Effector memory CD8-positive, alpha-beta T cell (primary cell): ENCODE measurements at regions not wholly inside any gene's neighbourhood (a gene's known extent, or its start where the extent isn't known, plus 50 kb on each side); places are given as distances from the start of the nearest gene placed in this dataset.

ENCODE experiments used
- ATAC-seq: fragments of 150-1000 bp; cut with Tn5 transposase; replicated peaks from 2 replicates; pipeline ENCODE4 v1.10.0; 2021; ENCODE audit warnings: mild to moderate bottlenecking, moderate library complexity
- DNase-seq, 3 experiments: peaks; one replicate each; pipeline ENCODE4 v3.0.0; 2021
- H3K27ac Mint-ChIP-seq, 2 donors: one replicate each; pipeline ENCODE4 v1.8.0; 2022; ENCODE audit warnings: mild to moderate bottlenecking in 2 of 2, mixed read lengths in 2 of 2, moderate library complexity in 2 of 2
- H3K27me3 Mint-ChIP-seq, 2 donors: one replicate each; pipeline ENCODE4 v1.8.0; 2022; ENCODE audit warnings: mixed read lengths in 2 of 2
- H3K36me3 Mint-ChIP-seq: one replicate; pipeline ENCODE4 v1.8.0; 2022; ENCODE audit warnings: mild to moderate bottlenecking, moderate library complexity, mixed read lengths; ENCODE audit not compliant: insufficient read depth
- H3K4me1 Mint-ChIP-seq, 2 donors: one replicate each; pipeline ENCODE4 v1.8.0; 2022; ENCODE audit warnings: low read depth in 2 of 2, mixed read lengths in 2 of 2
- H3K4me3 Mint-ChIP-seq, 2 donors: one replicate each; pipeline ENCODE4 v1.8.0; 2022; ENCODE audit warnings: mild to moderate bottlenecking in 2 of 2, mixed read lengths in 2 of 2, moderate library complexity in 2 of 2
- H3K9me3 Mint-ChIP-seq, 2 donors: one replicate each; pipeline ENCODE4 v1.8.0; 2022; ENCODE audit warnings: mixed read lengths in 2 of 2

DNA sequence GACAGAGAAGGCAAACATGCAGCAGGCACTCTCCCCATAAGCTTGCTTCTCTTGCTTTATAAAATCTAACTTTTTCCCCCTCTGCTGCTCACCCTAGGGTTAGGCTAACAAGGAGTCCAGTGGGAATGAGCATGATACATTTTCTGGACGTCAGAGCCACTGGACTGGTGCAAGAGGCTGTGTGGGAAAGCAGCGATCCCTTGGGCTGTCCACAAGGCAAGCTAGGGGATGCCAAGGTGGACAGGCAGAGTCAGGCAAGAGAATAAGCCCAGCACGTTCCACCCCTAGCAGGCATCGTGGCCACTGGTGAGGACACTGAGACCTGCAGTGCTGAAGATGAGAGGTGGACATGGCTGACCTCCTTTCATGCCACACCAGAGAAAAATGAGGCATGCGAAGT lies 290.9 kb upstream of the ZMIZ1 start:
- ATAC-seq (no peak), DNase-seq (no peak)
- Mint-ChIP-seq H3K36me3 (no peaks in the 10 kb centered on the region), H3K4me3 (no peak overlapping the region), H3K9me3 (no peaks in the 10 kb centered on the region), H3K4me1 (no peaks in the 10 kb centered on the region), H3K27me3 (peaks cover 9 to 42% of the 10 kb centered on the region in 2 donors), H3K27ac (no peak overlapping the region)

- ATAC-seq (no peak), DNase-seq (no peak)
- Mint-ChIP-seq H3K36me3 (no peaks in the 10 kb centered on the region), H3K27me3 (peaks cover 15 to 50% of the 10 kb centered on the region in 2 donors), H3K9me3 (no peaks in the 10 kb centered on the region), H3K27ac (no peak overlapping the region), H3K4me1 (no peaks in the 10 kb centered on the region), H3K4me3 (no peak overlapping the region)
Measured at GRCh38 chr10:78778444-78779338, 290.1 kb upstream of the ZMIZ1 start.

GRCh38 chr10:78779339-78779955 lies 289.3 kb upstream of the ZMIZ1 start:
- DNase-seq (no peak), ATAC-seq (no peak)
- Mint-ChIP-seq H3K4me1 (no peaks in the 10 kb centered on the region), H3K36me3 (no peaks in the 10 kb centered on the region), H3K27ac (no peak overlapping the region), H3K27me3 (peaks cover 22 to 57% of the 10 kb centered on the region in 2 donors), H3K4me3 (no peak overlapping the region), H3K9me3 (no peaks in the 10 kb centered on the region)

GRCh38 chr10:78780551-78780961 lies 288.2 kb upstream of the ZMIZ1 start:
- H3K27me3 Mint-ChIP-seq, result peaks cover 28 to 68% of the 10 kb centered on the region in 2 donors

GRCh38 chr10:78781251-78781913 lies 287.4 kb upstream of the ZMIZ1 start:
- H3K4me1 Mint-ChIP-seq, result no peaks in the 10 kb centered on the region
- ATAC-seq (no peak), DNase-seq (no peak)
- H3K9me3 Mint-ChIP-seq, result no peaks in the 10 kb centered on the region
- no peak overlapping the region for H3K4me3 Mint-ChIP-seq
- no peaks in the 10 kb centered on the region for H3K36me3 Mint-ChIP-seq
- H3K27me3 Mint-ChIP-seq, result peaks cover 28 to 69% of the 10 kb centered on the region in 2 donors
- no peak overlapping the region for H3K27ac Mint-ChIP-seq

More at GRCh38 chr10:78780551-78780961, 288.2 kb upstream of the ZMIZ1 start:
- ATAC-seq (no peak), DNase-seq (no peak)
- Mint-ChIP-seq H3K4me3 (no peak overlapping the region), H3K9me3 (no peaks in the 10 kb centered on the region), H3K4me1 (no peaks in the 10 kb centered on the region), H3K36me3 (no peaks in the 10 kb centered on the region), H3K27ac (no peak overlapping the region)

GRCh38 chr10:78781991-78782390 lies 286.8 kb upstream of the ZMIZ1 start:
- H3K27ac Mint-ChIP-seq, result no peak overlapping the region
- H3K36me3 Mint-ChIP-seq, result no peaks in the 10 kb centered on the region
- no peak overlapping the region for H3K4me3 Mint-ChIP-seq
- no peaks in the 10 kb centered on the region for H3K4me1 Mint-ChIP-seq
- ATAC-seq (no peak), DNase-seq (no peak)
- H3K27me3 Mint-ChIP-seq, result peaks cover 28 to 69% of the 10 kb centered on the region in 2 donors
- H3K9me3 Mint-ChIP-seq, result no peaks in the 10 kb centered on the region

DNA sequence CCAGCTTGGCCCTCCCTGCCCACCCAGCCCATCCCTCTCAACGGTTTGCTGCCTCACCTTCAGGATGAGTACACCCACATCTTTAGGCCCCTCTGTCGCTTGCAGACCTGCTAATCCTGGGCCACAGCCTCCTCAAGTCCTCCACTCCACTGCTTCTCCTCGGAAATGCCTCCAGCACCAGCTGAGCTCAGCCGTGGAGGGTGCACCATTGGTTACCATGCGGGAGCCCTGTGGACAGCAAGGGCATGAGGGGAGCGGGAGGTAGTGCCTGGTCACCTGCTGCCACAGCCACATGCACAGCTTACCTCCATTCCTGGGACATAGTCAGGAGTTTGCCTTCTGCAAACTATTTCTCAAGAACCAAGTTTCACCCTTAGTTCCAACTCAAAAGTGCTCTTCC lies 286.3 kb upstream of the ZMIZ1 start:
- ATAC-seq, result no peak
- no peak for DNase-seq
- Mint-ChIP-seq H3K27ac (no peak overlapping the region), H3K9me3 (no peaks in the 10 kb centered on the region), H3K4me1 (no peaks in the 10 kb centered on the region), H3K36me3 (no peaks in the 10 kb centered on the region), H3K27me3 (peaks cover 28 to 64% of the 10 kb centered on the region in 2 donors), H3K4me3 (no peak overlapping the region)

- H3K9me3 Mint-ChIP-seq, result no peaks in the 10 kb centered on the region
- ATAC-seq, result no peak
- H3K4me1 Mint-ChIP-seq, result no peaks in the 10 kb centered on the region
- DNase-seq, result no peak
- no peaks in the 10 kb centered on the region for H3K36me3 Mint-ChIP-seq
- H3K27me3 Mint-ChIP-seq, result peaks cover 31 to 52% of the 10 kb centered on the region in 2 donors
- H3K27ac Mint-ChIP-seq, result no peak overlapping the region
- H3K4me3 Mint-ChIP-seq, result no peak overlapping the region
Measured at GRCh38 chr10:78783753-78784152, 285.0 kb upstream of the ZMIZ1 start.

GRCh38 chr10:78784546-78784945 lies 284.2 kb upstream of the ZMIZ1 start:
- no peak overlapping the region for H3K27ac Mint-ChIP-seq
- DNase-seq, result no peak
- H3K4me1 Mint-ChIP-seq, result no peaks in the 10 kb centered on the region
- ATAC-seq, result no peak
- no peaks in the 10 kb centered on the region for H3K9me3 Mint-ChIP-seq
- no peaks in the 10 kb centered on the region for H3K36me3 Mint-ChIP-seq
- H3K4me3 Mint-ChIP-seq, result no peak overlapping the region
- peaks cover 39 to 53% of the 10 kb centered on the region in 2 donors for H3K27me3 Mint-ChIP-seq

DNA sequence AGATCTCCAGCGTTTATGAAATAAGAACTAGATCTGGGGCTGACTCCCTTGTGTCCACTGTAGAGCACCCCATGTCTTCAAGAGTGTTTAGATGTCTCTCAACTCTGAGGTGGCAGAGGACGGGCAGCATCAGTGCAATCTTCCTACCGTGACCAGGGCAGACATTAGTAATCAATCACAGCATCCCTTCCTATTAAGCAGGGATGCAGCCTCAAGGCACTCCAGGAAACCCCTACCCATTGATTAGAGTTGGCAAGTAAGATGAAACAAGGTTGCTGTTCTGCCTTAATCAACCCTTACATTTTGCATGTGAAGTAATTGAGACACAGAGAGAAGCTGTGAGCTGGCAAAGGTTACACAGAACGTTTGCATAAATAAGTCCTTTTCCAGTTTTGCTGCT lies 283.7 kb upstream of the ZMIZ1 start:
- Mint-ChIP-seq H3K27ac (no peak overlapping the region), H3K4me1 (no peaks in the 10 kb centered on the region), H3K36me3 (no peaks in the 10 kb centered on the region), H3K4me3 (no peak overlapping the region), H3K9me3 (no peaks in the 10 kb centered on the region), H3K27me3 (peaks cover 43 to 49% of the 10 kb centered on the region in 2 donors)
- no peak for ATAC-seq
- no peak for DNase-seq

GRCh38 chr10:78785991-78786390 lies 282.8 kb upstream of the ZMIZ1 start:
- H3K4me1 Mint-ChIP-seq, result no peaks in the 10 kb centered on the region

DNA sequence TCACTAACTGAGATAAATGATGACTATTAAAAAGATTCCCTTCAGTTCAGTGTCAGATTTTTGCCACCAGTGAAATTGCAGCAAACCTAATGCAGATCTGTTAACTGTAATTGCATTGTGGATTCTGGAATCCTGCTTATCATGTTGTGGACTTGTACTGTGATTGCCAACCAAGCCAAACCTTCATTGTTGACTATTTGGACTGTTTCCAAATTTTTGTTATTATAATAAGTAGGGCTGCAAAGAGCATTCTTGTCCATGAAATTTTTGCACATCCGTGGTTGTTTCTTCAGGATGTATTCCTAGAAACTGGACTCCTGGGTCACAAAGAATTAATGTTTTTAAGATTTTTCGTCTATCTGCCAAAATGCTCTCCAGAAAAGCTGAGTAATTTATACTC lies 281.6 kb upstream of the ZMIZ1 start:
- H3K4me1 Mint-ChIP-seq, result no peaks in the 10 kb centered on the region
- H3K4me3 Mint-ChIP-seq, result no peak overlapping the region
- DNase-seq (no peak), ATAC-seq (no peak)
- H3K9me3 Mint-ChIP-seq, result no peaks in the 10 kb centered on the region
- H3K27me3 Mint-ChIP-seq, result peaks cover 45 to 52% of the 10 kb centered on the region in 2 donors
- H3K27ac Mint-ChIP-seq, result no peak overlapping the region
- H3K36me3 Mint-ChIP-seq, result no peaks in the 10 kb centered on the region

More at GRCh38 chr10:78785991-78786390, 282.8 kb upstream of the ZMIZ1 start:
- ATAC-seq (no peak), DNase-seq (no peak)
- Mint-ChIP-seq H3K4me3 (no peak overlapping the region), H3K9me3 (no peaks in the 10 kb centered on the region), H3K36me3 (no peaks in the 10 kb centered on the region), H3K27ac (no peak overlapping the region), H3K27me3 (peaks cover 46 to 48% of the 10 kb centered on the region in 2 donors)

DNA sequence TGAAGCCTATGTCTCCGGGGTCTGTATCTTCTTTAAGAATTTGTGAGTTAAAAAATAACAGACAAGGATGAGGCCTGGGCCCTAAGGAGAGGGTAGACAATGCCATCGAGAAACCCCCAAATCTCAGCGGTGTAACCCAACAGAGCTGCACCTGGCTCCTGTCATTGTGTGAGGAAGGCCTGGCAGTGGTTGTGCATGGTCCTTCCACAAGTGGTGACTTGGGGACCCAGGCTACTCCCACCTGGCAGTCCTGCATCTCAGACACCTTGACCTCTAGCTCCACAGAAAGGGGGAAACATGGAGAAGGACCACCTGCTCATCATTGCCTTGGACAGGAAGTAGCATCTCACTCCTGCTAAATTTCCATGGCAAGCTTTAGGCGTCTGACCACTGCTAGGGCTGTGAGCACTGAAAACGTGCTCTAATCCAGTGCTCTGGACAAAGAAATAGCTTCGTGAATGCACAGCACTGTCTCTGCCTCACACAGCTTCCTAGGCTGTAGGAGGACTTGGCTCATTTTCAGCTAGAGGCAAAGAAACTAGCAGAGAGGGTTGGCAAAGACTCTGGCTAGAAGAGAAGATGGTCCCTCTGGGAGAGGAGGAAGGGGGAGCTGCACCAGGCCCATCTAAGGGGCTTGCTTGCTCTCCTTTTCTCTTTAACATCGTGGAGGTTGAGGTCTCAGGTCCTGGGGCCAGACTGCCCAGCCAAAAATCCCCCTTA lies 273.9 kb upstream of the ZMIZ1 start:
- Mint-ChIP-seq H3K36me3 (no peaks in the 10 kb centered on the region), H3K4me3 (no peak overlapping the region), H3K27me3 (peaks cover 23 to 47% of the 10 kb centered on the region in 2 donors), H3K27ac (no peak overlapping the region), H3K9me3 (no peaks in the 10 kb centered on the region), H3K4me1 (no peaks in the 10 kb centered on the region)
- ATAC-seq (no peak), DNase-seq (no peak)
